ENCODE measurements at regions not wholly inside any gene's neighbourhood (a gene's known extent, or its start where the extent isn't known, plus 50 kb on each side); places are given as distances from the start of the nearest gene placed in this dataset.

DNA sequence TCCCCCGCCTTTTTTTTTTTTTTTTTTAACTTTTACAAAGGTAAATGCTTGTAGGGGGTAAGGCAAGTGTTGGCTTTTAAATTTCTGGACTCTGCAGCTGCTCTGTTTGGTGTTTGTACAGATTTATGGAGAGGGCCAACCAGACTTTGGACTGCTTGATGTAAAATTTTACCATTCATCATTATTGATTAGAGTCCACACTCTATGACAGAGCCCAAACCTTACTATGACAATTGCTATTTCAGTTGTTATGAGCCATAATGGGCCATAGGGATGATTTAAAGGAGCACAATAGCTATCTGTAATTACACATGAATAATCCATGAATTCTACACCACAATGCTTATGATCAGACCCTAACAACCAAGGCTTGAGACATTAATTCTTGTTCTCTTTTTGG lies 867.2 kb downstream of the NR2F1-AS1 start:
- TF ChIP-seq, protein P1, sequence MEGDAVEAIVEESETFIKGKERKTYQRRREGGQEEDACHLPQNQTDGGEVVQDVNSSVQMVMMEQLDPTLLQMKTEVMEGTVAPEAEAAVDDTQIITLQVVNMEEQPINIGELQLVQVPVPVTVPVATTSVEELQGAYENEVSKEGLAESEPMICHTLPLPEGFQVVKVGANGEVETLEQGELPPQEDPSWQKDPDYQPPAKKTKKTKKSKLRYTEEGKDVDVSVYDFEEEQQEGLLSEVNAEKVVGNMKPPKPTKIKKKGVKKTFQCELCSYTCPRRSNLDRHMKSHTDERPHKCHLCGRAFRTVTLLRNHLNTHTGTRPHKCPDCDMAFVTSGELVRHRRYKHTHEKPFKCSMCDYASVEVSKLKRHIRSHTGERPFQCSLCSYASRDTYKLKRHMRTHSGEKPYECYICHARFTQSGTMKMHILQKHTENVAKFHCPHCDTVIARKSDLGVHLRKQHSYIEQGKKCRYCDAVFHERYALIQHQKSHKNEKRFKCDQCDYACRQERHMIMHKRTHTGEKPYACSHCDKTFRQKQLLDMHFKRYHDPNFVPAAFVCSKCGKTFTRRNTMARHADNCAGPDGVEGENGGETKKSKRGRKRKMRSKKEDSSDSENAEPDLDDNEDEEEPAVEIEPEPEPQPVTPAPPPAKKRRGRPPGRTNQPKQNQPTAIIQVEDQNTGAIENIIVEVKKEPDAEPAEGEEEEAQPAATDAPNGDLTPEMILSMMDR (IDR thresholded peaks at IDR 0.05; ENCODE audit: low read length), result no peak
- TF ChIP-seq EZH2 (IDR thresholded peaks at IDR 0.05; ENCODE audit: borderline replicate concordance, low read length), result no peak

All from OCI-LY1 (cell line).